Nephron progenitor cell (in vitro differentiated cells): ENCODE measurements at regions not wholly inside any gene's neighbourhood (a gene's known extent, or its start where the extent isn't known, plus 50 kb on each side); places are given as distances from the start of the nearest gene placed in this dataset.

Source experiments
- DNase-seq: peaks from one replicate; pipeline ENCODE4 v3.0.0; 2021
- H3K27ac Mint-ChIP-seq: 2 replicates; pipeline ENCODE4 v1.8.0; 2021; ENCODE audit warnings: mild to moderate bottlenecking, moderate library complexity, mixed read lengths
- H3K27me3 Mint-ChIP-seq: 2 replicates; pipeline ENCODE4 v1.8.0; 2021; ENCODE audit warnings: mild to moderate bottlenecking, low read depth, mixed read lengths; ENCODE audit not compliant: poor library complexity
- H3K36me3 Mint-ChIP-seq: 2 replicates; pipeline ENCODE4 v1.8.0; 2021; ENCODE audit warnings: low read depth, mixed read lengths
- H3K4me1 Mint-ChIP-seq: 2 replicates; pipeline ENCODE4 v1.8.0; 2021; ENCODE audit warnings: mixed read lengths
- H3K4me3 Mint-ChIP-seq: 2 replicates; pipeline ENCODE4 v1.8.0; 2021; ENCODE audit warnings: mild to moderate bottlenecking, moderate library complexity, mixed read lengths
- H3K9me3 Mint-ChIP-seq: 2 replicates; pipeline ENCODE4 v1.8.0; 2021; ENCODE audit warnings: mild to moderate bottlenecking, moderate library complexity, mixed read lengths
- CTCF ChIP-seq: fragments of 200-600 bp; sonication (generic); IDR thresholded peaks from 2 replicates; pipeline ENCODE4 v1.5.0; 2021; ENCODE audit warnings: antibody characterized with exemption

DNA sequence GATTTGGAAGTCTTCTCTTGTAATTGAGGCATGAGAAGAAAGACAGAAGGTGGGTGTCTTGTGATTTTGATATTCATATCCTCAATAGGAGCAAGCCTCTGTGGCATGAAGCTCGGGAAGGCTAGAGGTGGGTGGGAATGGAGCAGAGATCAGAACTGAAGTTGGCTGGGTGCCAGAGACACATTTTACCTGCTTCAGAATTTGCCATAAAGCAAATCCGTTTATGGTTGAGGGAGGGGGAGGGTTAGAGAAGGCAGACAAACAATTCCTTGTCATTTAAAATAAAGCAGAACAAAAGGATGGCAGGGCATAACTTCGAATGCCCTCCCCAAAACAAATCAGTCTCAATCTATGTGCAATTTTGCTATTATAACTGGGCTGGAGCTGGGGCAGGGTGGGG lies 305.9 kb downstream of the KLF5 start:
- no peak for DNase-seq
- no peak for TF ChIP-seq CTCF
- Mint-ChIP-seq H3K27me3 (no peaks in the 10 kb centered on the region), H3K36me3 (no peaks in the 10 kb centered on the region), H3K9me3 (no peaks in the 10 kb centered on the region), H3K4me1 (no peaks in the 10 kb centered on the region), H3K27ac (no peak overlapping the region), H3K4me3 (no peak overlapping the region)

GRCh38 chr13:73358606-73359095 lies 299.8 kb downstream of the KLF5 start:
- peak overlapping the region; percentile 19 for H3K27ac Mint-ChIP-seq
- H3K9me3 Mint-ChIP-seq, result no peaks in the 10 kb centered on the region
- no peak for TF ChIP-seq CTCF
- H3K4me1 Mint-ChIP-seq, result peaks cover 5% of the 10 kb centered on the region
- no peak overlapping the region for H3K4me3 Mint-ChIP-seq
- DNase-seq, result no peak
- peaks cover 4% of the 10 kb centered on the region for H3K27me3 Mint-ChIP-seq
- no peaks in the 10 kb centered on the region for H3K36me3 Mint-ChIP-seq

DNA sequence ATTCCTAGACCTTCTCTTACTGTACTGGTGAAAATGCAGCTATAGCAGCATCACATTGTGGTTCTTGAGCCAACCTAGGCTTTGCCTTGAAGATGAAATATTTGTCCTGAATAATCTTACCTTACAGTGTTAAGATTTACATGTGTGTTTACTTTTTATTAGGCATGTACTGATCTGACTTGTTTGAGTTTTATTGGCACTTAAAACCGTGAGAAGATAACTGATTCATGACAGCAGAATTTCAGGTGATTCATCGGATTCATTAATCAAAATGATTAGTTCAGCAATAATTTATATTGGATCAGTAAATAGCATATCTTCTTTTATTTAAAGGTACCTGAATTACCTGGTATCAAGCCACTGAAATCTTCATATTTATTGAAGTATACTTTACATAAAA lies 296.3 kb downstream of the KLF5 start:
- Mint-ChIP-seq H3K4me3 (no peak overlapping the region), H3K9me3 (no peaks in the 10 kb centered on the region), H3K4me1 (peaks cover 5% of the 10 kb centered on the region), H3K36me3 (no peaks in the 10 kb centered on the region), H3K27me3 (peaks cover 4% of the 10 kb centered on the region), H3K27ac (no peak overlapping the region)
- TF ChIP-seq CTCF, result no peak
- DNase-seq, result no peak

DNA sequence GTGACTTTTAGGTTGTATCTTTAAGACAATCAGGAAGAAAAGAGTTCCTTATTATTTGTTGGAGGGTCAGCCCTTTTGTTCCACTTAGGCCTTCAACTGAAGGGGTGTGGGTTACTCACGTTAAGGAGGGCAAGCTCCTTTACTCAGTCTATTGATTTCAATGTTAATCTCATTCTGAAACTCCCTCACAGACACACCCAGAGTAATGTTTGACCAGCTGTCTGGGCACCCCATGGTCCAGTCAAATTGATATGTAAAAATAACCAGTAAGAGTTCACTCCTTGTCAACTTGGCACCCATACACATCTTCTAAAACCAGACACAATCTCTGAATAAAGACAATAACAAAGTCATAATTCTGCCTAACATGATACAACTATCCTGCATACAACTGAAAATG lies 292.9 kb downstream of the KLF5 start:
- DNase-seq, result no peak
- H3K4me1 Mint-ChIP-seq, result no peaks in the 10 kb centered on the region
- H3K27me3 Mint-ChIP-seq, result peaks cover 6% of the 10 kb centered on the region
- H3K9me3 Mint-ChIP-seq, result no peaks in the 10 kb centered on the region
- H3K4me3 Mint-ChIP-seq, result no peak overlapping the region
- H3K36me3 Mint-ChIP-seq, result no peaks in the 10 kb centered on the region
- no peak for TF ChIP-seq CTCF
- no peak overlapping the region for H3K27ac Mint-ChIP-seq

GRCh38 chr13:73341748-73342147 lies 282.9 kb downstream of the KLF5 start:
- Mint-ChIP-seq H3K4me3 (no peak overlapping the region), H3K9me3 (no peaks in the 10 kb centered on the region), H3K4me1 (no peaks in the 10 kb centered on the region), H3K36me3 (no peaks in the 10 kb centered on the region), H3K27ac (no peak overlapping the region), H3K27me3 (peaks cover 8% of the 10 kb centered on the region)
- peak; percentile 3 for DNase-seq
- TF ChIP-seq CTCF, result no peak

DNA sequence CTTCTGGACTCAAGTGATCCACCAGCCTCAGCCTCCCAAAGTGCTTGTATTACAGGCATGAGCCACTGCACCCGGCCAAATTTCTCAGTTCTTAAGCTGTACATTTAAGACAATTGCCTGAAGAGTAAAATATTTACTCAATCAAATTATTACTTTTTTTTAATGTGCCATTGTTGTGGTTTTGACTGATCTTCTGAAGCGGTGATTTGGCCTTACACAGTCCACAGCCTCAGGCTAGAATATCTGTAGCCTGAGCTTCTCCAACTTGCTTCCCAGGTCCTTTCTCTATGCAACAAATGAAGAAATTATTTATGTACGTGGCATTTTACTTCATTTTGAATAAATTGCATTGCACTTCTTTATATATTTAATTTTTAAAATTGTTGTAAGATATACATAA lies 281.3 kb downstream of the KLF5 start:
- Mint-ChIP-seq H3K27me3 (peaks cover 8% of the 10 kb centered on the region), H3K4me1 (no peaks in the 10 kb centered on the region), H3K4me3 (no peak overlapping the region), H3K9me3 (no peaks in the 10 kb centered on the region), H3K27ac (no peak overlapping the region), H3K36me3 (no peaks in the 10 kb centered on the region)
- DNase-seq, result no peak
- no peak for TF ChIP-seq CTCF
